SK-N-SH (cell line): ENCODE measurements at regions not wholly inside any gene's neighbourhood (a gene's known extent, or its start where the extent isn't known, plus 50 kb on each side); places are given as distances from the start of the nearest gene placed in this dataset.

Experiments used
- CTCF ChIA-PET: fragments of 300-600, 350-600 bp; formaldehyde crosslinking; extraction: SDS; loops from one replicate; lab custom pipeline; 2021; lab: Yijun Ruan, JAX
- POLR2A ChIA-PET: fragments of 350-600 bp; sonication (Branson Sonifier 250); formaldehyde crosslinking; extraction: SDS; loops from one replicate; lab custom pipeline; 2020; ENCODE audit warnings: antibody characterized with exemption, inconsistent platforms; lab: Yijun Ruan, JAX
- DNase-seq: peaks from one replicate; pipeline ENCODE4 v3.0.0; 2012
- H2AFZ ChIP-seq: fragments of 200-600 bp; sonication (generic); 2 replicates; pipeline ENCODE4 v1.8.1; 2016; ENCODE audit warnings: antibody characterized with exemption, mild to moderate bottlenecking, low read depth
- H3F3A ChIP-seq: fragments of 200-600 bp; sonication (generic); replicated peaks from 2 replicates; pipeline ENCODE3; 2016; ENCODE audit warnings: antibody characterized with exemption, mild to moderate bottlenecking; ENCODE audit not compliant: insufficient read depth
- H3K27ac ChIP-seq, 2 experiments: fragments of 200-500 bp in 1 of 2; fragments of 200-600 bp in 1 of 2; sonication (Bioruptor generic) in 1 of 2; sonication (generic), shearing (Covaris generic) in 1 of 2; 2 replicates each; pipeline versions ENCODE4 v1.5.1 to v1.6.1; 2014 to 2016; ENCODE audit warnings: low read depth in 2 of 2, inconsistent platforms in 1 of 2, low read length in 1 of 2, mild to moderate bottlenecking in 1 of 2, mixed read lengths in 1 of 2
- H3K27me3 ChIP-seq: fragments of 200-600 bp; sonication (generic), shearing (Covaris generic); 2 replicates; pipeline ENCODE4 v1.6.1; 2016; ENCODE audit warnings: mixed run types; ENCODE audit not compliant: insufficient read depth
- H3K36me3 ChIP-seq, 2 experiments: fragments of 200-500 bp in 1 of 2; fragments of 200-600 bp in 1 of 2; sonication (Bioruptor generic) in 1 of 2; sonication (generic) in 1 of 2; replicated peaks in 1 of 2; 2 replicates each; pipeline versions ENCODE3 to v1.5.1; 2014 to 2016; ENCODE audit warnings: low read length in 1 of 2, mild to moderate bottlenecking in 1 of 2; ENCODE audit not compliant: insufficient read depth in 2 of 2, control insufficient read depth in 1 of 2
- H3K4me1 ChIP-seq, 2 experiments: fragments of 200-500 bp in 1 of 2; fragments of 200-600 bp in 1 of 2; sonication (Bioruptor generic) in 1 of 2; sonication (generic), shearing (Covaris generic) in 1 of 2; 2 replicates each; pipeline versions ENCODE4 v1.5.1 to v1.6.1; 2014 to 2016; ENCODE audit warnings: low read depth in 1 of 2, low read length in 1 of 2, mixed run types in 1 of 2; ENCODE audit not compliant: insufficient read depth in 2 of 2, control insufficient read depth in 1 of 2
- H3K4me2 ChIP-seq: fragments of 200-600 bp; sonication (generic), shearing (Covaris generic); 2 replicates; pipeline ENCODE4 v1.6.1; 2017; ENCODE audit warnings: mixed run types
- H3K4me3 ChIP-seq, 2 experiments: fragments of 200-500 bp in 1 of 2; fragments of 200-600 bp in 1 of 2; sonication (Bioruptor generic) in 1 of 2; sonication (generic), shearing (Covaris generic) in 1 of 2; 2 replicates each; pipeline versions ENCODE4 v1.5.1 to v1.8.1; 2014 to 2016; ENCODE audit warnings: low read depth in 2 of 2, inconsistent platforms in 1 of 2, low read length in 1 of 2, mild to moderate bottlenecking in 1 of 2, mixed read lengths in 1 of 2, moderate library complexity in 1 of 2
- H3K79me2 ChIP-seq: fragments of 200-600 bp; sonication (generic); 2 replicates; pipeline ENCODE4 v1.8.1; 2017; ENCODE audit warnings: mild to moderate bottlenecking; ENCODE audit not compliant: insufficient read depth
- H3K9ac ChIP-seq: fragments of 200-600 bp; sonication (generic); 2 replicates; pipeline ENCODE4 v1.6.1; 2017; ENCODE audit warnings: mixed run types
- H3K9me2 ChIP-seq: fragments of 200-600 bp; sonication (generic); 2 replicates; pipeline ENCODE4 v1.6.1; 2017; ENCODE audit warnings: mixed run types
- H3K9me3 ChIP-seq: fragments of 200-600 bp; sonication (generic); 2 replicates; pipeline ENCODE4 v1.6.1; 2017; ENCODE audit warnings: mixed run types, mild to moderate bottlenecking, moderate library complexity
- H4K20me1 ChIP-seq: fragments of 200-600 bp; sonication (generic); 2 replicates; pipeline ENCODE4 v1.6.1; 2017; ENCODE audit warnings: mild to moderate bottlenecking, mixed run types; ENCODE audit not compliant: insufficient read depth
- CHD2 ChIP-seq: fragments of 150-350 bp; IDR thresholded peaks from 2 replicates; pipeline ENCODE4 v1.6.1; 2018; ENCODE audit warnings: low read length; ENCODE audit not compliant: partially characterized antibody
- EP300 ChIP-seq, 2 experiments: IDR thresholded peaks; 2 replicates each; pipeline versions ENCODE4 v1.4.0 to v1.6.1; 2012; ENCODE audit warnings: borderline replicate concordance in 1 of 2, low read depth in 1 of 2, low read length in 1 of 2
- FOXJ3 ChIP-seq: sonication (generic); formaldehyde crosslinking; IDR thresholded peaks from 2 replicates; pipeline ENCODE4 v1.5.1; 2020; ENCODE audit warnings: mild to moderate bottlenecking, missing genetic modification reagents
- GATA2 ChIP-seq: sonication (generic); formaldehyde crosslinking; IDR thresholded peaks from 2 replicates; pipeline ENCODE4 v1.5.0; 2020; ENCODE audit warnings: mild to moderate bottlenecking, missing genetic modification reagents
- NRF1 ChIP-seq: IDR thresholded peaks from 2 replicates; pipeline ENCODE4 v1.6.1; 2012; ENCODE audit warnings: low read depth, mild to moderate bottlenecking, low read length
- POLR2AphosphoS5 ChIP-seq: IDR thresholded peaks from 2 replicates; pipeline ENCODE4 v1.6.1; 2012; ENCODE audit warnings: low read depth, low read length
- RAD21 ChIP-seq: IDR thresholded peaks from 2 replicates; pipeline ENCODE4 v1.6.1; 2012; ENCODE audit warnings: mild to moderate bottlenecking, low read length
- RCOR1 ChIP-seq: fragments of 150-350 bp; IDR thresholded peaks from 2 replicates; pipeline ENCODE4 v1.6.1; 2017; ENCODE audit warnings: antibody characterized with exemption, low read length
- SIN3A ChIP-seq: IDR thresholded peaks from 2 replicates; pipeline ENCODE4 v1.6.1; 2012; ENCODE audit warnings: low read depth, mild to moderate bottlenecking, low read length, moderate library complexity, borderline replicate concordance
- TAF1 ChIP-seq: IDR thresholded peaks from 2 replicates; pipeline ENCODE4 v1.6.1; 2012; ENCODE audit warnings: low read depth, mild to moderate bottlenecking, low read length, moderate library complexity, borderline replicate concordance
- TEAD4 ChIP-seq: IDR thresholded peaks from 2 replicates; pipeline ENCODE4 v1.4.0; 2012; ENCODE audit warnings: mild to moderate bottlenecking, borderline replicate concordance; ENCODE audit not compliant: insufficient read depth
- WGBS: methylation state at CpG from one replicate; pipeline ENCODE4 v1.1.6; 2017; ENCODE audit warnings: low lambda C conversion rate; 5-methylcytosine and 5-hydroxymethylcytosine counted together
- TF ChIP-seq, protein P1 (sequence below): fragments of 200-600 bp; sonication (generic); IDR thresholded peaks from 2 replicates; pipeline ENCODE4 v1.6.1; 2017; ENCODE audit warnings: antibody characterized with exemption, mild to moderate bottlenecking, moderate library complexity

DNA sequence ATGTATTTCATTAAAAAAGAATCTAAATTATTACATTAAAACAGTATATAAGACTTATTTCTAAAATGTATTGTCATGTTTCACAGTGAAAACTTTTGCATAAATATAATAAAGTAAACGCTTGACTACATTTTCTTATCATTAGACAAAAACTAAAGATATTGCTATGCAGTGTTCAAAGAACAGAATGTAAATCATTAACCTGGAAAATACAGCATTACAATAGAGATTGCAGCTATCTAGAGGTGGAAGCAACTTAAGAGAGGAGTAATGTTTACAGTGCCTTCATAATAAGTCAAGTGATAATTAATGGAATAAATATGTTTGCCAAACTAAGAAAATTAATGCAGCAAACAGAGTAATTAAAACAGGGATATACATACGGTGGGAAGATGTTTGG lies 940.9 kb downstream of the FSTL5 start:
- no peak overlapping the region for H3K4me3 ChIP-seq
- no peaks in the 10 kb centered on the region for H3K4me1 ChIP-seq
- no peaks in the 10 kb centered on the region for H3K79me2 ChIP-seq
- H3K9me3 ChIP-seq = no peaks in the 10 kb centered on the region
- H3K4me2 ChIP-seq = no peak overlapping the region
- H2AFZ ChIP-seq = no peak overlapping the region
- H3K27ac ChIP-seq = no peak overlapping the region
- CTCF ChIA-PET = no interaction called here
- H3K27me3 ChIP-seq = no peaks in the 10 kb centered on the region
- H4K20me1 ChIP-seq = no peaks in the 10 kb centered on the region
- 31% methylated on average over 2 of the region's 2 CpGs for WGBS
- POLR2A ChIA-PET = no interaction called here
- H3K9me2 ChIP-seq = no peaks in the 10 kb centered on the region
- DNase-seq = no peak
- H3K36me3 ChIP-seq = no peaks in the 10 kb centered on the region
- no peaks in the 10 kb centered on the region for H3F3A ChIP-seq
- no peak for TF ChIP-seq POLR2AphosphoS5
- TF ChIP-seq CHD2 = no peak
- no peak for TF ChIP-seq NRF1
- TF ChIP-seq TAF1 = no peak
- no peak for TF ChIP-seq TEAD4
- no peak for TF ChIP-seq SIN3A
- TF ChIP-seq, all 33 proteins: peak for 0
- H3K9ac ChIP-seq = no peak overlapping the region

DNA sequence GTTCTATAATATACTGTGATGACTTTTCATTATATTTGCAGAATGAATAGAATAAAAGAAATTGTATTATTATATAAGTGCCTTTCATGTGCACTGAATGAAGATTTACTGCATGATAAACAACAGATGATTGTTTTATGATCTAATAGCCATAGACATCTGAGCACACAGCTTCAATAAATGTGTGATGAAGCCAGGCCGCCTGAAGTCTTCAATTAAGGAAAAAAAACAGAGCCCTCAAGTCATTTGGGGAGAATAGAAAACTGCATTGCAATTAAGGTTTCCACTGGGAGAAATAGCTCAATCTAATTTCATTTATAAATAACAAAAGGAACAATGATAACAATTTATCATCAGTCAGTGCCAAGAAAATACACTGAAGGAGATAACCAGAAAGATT lies 955.2 kb downstream of the FSTL5 start:
- TF ChIP-seq EP300 (IDR thresholded peaks at IDR 0.05; ENCODE audit: borderline replicate concordance in 1 of 2, low read depth in 1 of 2, low read length in 1 of 2) (peak in 1 of 2 experiments; percentile 85; a peak in 1 of 4 replicates), TEAD4 (no peak), TAF1 (no peak), FOXJ3 (CRISPR knock-in tag) (peak; percentile 35; the same call in 1 of the 2 replicates), RAD21 (0 out of 2 replicates have a peak, but pooled peaks have one; percentile 17), CHD2 (peak; percentile 61), RCOR1 (peak; percentile 83), GATA2 (CRISPR knock-in tag) (peak; percentile 69)
- TF ChIP-seq, protein P1, sequence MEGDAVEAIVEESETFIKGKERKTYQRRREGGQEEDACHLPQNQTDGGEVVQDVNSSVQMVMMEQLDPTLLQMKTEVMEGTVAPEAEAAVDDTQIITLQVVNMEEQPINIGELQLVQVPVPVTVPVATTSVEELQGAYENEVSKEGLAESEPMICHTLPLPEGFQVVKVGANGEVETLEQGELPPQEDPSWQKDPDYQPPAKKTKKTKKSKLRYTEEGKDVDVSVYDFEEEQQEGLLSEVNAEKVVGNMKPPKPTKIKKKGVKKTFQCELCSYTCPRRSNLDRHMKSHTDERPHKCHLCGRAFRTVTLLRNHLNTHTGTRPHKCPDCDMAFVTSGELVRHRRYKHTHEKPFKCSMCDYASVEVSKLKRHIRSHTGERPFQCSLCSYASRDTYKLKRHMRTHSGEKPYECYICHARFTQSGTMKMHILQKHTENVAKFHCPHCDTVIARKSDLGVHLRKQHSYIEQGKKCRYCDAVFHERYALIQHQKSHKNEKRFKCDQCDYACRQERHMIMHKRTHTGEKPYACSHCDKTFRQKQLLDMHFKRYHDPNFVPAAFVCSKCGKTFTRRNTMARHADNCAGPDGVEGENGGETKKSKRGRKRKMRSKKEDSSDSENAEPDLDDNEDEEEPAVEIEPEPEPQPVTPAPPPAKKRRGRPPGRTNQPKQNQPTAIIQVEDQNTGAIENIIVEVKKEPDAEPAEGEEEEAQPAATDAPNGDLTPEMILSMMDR = no peak
- Histone ChIP-seq H3K4me1 (peaks cover 0 to 5% of the 10 kb centered on the region in 2 experiments; a peak in 2 of 4 replicates), H3K9me3 (no peaks in the 10 kb centered on the region), H3K4me3 (no peak overlapping the region), H4K20me1 (no peaks in the 10 kb centered on the region), H3K79me2 (no peaks in the 10 kb centered on the region), H3K9me2 (no peaks in the 10 kb centered on the region), H3K27ac (peak overlapping the region in 1 of 2 experiments; percentile 58; a peak in 1 of 4 replicates), H3K9ac (no peak overlapping the region), H3K36me3 (no peaks in the 10 kb centered on the region), H3K27me3 (no peaks in the 10 kb centered on the region), H3K4me2 (no peak overlapping the region), H2AFZ (no peak overlapping the region), H3F3A (no peaks in the 10 kb centered on the region)
- ChIA-PET POLR2A (no interaction called here), CTCF (interaction anchor here (0.6 kb wide), 1 partner anchor 1381 kb away, joined by 3 read pairs; no protein-coding TSS in a partner anchor)
- WGBS = 14% methylated on average over 1 of the region's 1 CpG
- peak; percentile 18 for DNase-seq
